ENCODE measurements at regions not wholly inside any gene's neighbourhood (a gene's known extent, or its start where the extent isn't known, plus 50 kb on each side); places are given as distances from the start of the nearest gene placed in this dataset.

GRCh38 chr15:25236143-25236860 lies 202.5 kb downstream of the UBE3A start:
- no peak for TF ChIP-seq CTCF (IDR thresholded peaks at IDR 0.05; ENCODE audit: low read depth, low read length)
- H3K27me3 ChIP-seq (ENCODE audit: control insufficient read depth, insufficient read depth, low read length) = no peaks in the 10 kb centered on the region
- H3K27ac ChIP-seq (ENCODE audit: low read depth, low read length) = no peak overlapping the region
- H3K4me3 ChIP-seq (ENCODE audit: low read depth, low read length) = no peak overlapping the region
- DNase-seq (ENCODE audit: low read depth, low spot score) = no peak
- H3K9me3 ChIP-seq (ENCODE audit: control insufficient read depth, insufficient read depth, low read length) = peaks cover 100% of the 10 kb centered on the region
- CTCF ChIA-PET = no interaction called here
- POLR2A ChIA-PET = interaction anchor here (0.6 kb wide), 1 partner anchor 1345 kb away, joined by 4 read pairs; no protein-coding TSS in a partner anchor

- peaks cover 98% of the 10 kb centered on the region for H3K9me3 ChIP-seq (ENCODE audit: control insufficient read depth, insufficient read depth, low read length)
- H3K4me3 ChIP-seq (ENCODE audit: low read depth, low read length) = no peak overlapping the region
- ChIA-PET POLR2A (no interaction called here), CTCF (no interaction called here)
- H3K27ac ChIP-seq (ENCODE audit: low read depth, low read length) = no peak overlapping the region
- no peaks in the 10 kb centered on the region for H3K27me3 ChIP-seq (ENCODE audit: control insufficient read depth, insufficient read depth, low read length)
- TF ChIP-seq CTCF (IDR thresholded peaks at IDR 0.05; ENCODE audit: low read depth, low read length) = no peak
- DNase-seq (ENCODE audit: low read depth, low spot score) = no peak
These were observed 202.0 kb downstream of the UBE3A start for GRCh38 chr15:25236861-25237155.

GRCh38 chr15:25237291-25237978 lies 201.4 kb downstream of the UBE3A start:
- Histone ChIP-seq H3K27ac (ENCODE audit: low read depth, low read length) (no peak overlapping the region), H3K9me3 (ENCODE audit: control insufficient read depth, insufficient read depth, low read length) (peaks cover 98% of the 10 kb centered on the region), H3K4me3 (ENCODE audit: low read depth, low read length) (no peak overlapping the region), H3K27me3 (ENCODE audit: control insufficient read depth, insufficient read depth, low read length) (no peaks in the 10 kb centered on the region)
- CTCF ChIA-PET = no interaction called here
- no peak for DNase-seq (ENCODE audit: low read depth, low spot score)
- POLR2A ChIA-PET = no interaction called here
- TF ChIP-seq CTCF (IDR thresholded peaks at IDR 0.05; ENCODE audit: low read depth, low read length) = no peak

- no peak for TF ChIP-seq CTCF (IDR thresholded peaks at IDR 0.05; ENCODE audit: low read depth, low read length)
- H3K4me3 ChIP-seq (ENCODE audit: low read depth, low read length) = no peak overlapping the region
- peaks cover 98% of the 10 kb centered on the region for H3K9me3 ChIP-seq (ENCODE audit: control insufficient read depth, insufficient read depth, low read length)
- ChIA-PET CTCF (no interaction called here), POLR2A (no interaction called here)
- DNase-seq (ENCODE audit: low read depth, low spot score) = no peak
- no peaks in the 10 kb centered on the region for H3K27me3 ChIP-seq (ENCODE audit: control insufficient read depth, insufficient read depth, low read length)
- H3K27ac ChIP-seq (ENCODE audit: low read depth, low read length) = no peak overlapping the region
These were observed 200.7 kb downstream of the UBE3A start for GRCh38 chr15:25238126-25238525.

GRCh38 chr15:25238716-25239470 lies 199.9 kb downstream of the UBE3A start:
- Histone ChIP-seq H3K27me3 (ENCODE audit: control insufficient read depth, insufficient read depth, low read length) (no peaks in the 10 kb centered on the region), H3K4me3 (ENCODE audit: low read depth, low read length) (no peak overlapping the region), H3K27ac (ENCODE audit: low read depth, low read length) (no peak overlapping the region), H3K9me3 (ENCODE audit: control insufficient read depth, insufficient read depth, low read length) (peaks cover 98% of the 10 kb centered on the region)
- no peak for DNase-seq (ENCODE audit: low read depth, low spot score)
- ChIA-PET CTCF (no interaction called here), POLR2A (no interaction called here)
- TF ChIP-seq CTCF (IDR thresholded peaks at IDR 0.05; ENCODE audit: low read depth, low read length) = no peak
